Heart right ventricle (tissue), 16 donors: ENCODE measurements at regions not wholly inside any gene's neighbourhood (a gene's known extent, or its start where the extent isn't known, plus 50 kb on each side); places are given as distances from the start of the nearest gene placed in this dataset.
A peak's percentile ranks its signal among the peaks of the same experiment; 100 is the strongest.

Source experiments
- ATAC-seq, 8 donors: fragments of 200-7000 bp; cut with Tn5 transposase; one replicate each; pipeline ENCODE4 v1.9.1; 2020; ENCODE audit warnings: mild to moderate bottlenecking in 8 of 8, moderate library complexity in 8 of 8, moderate number of reproducible peaks in 1 of 8
- DNase-seq, 2 donors: peaks; one replicate each; pipeline ENCODE4 v3.0.0-alpha.2; 2020
- H3K27ac ChIP-seq, 10 donors: fragments of 200-600 bp; sonication (generic) in 2 of 10; one replicate each; pipeline versions ENCODE4 v1.5.0 to v1.8.0; 2020 to 2022; ENCODE audit warnings: mild to moderate bottlenecking in 3 of 10
- H3K27me3 ChIP-seq, 7 donors: fragments of 200-600 bp; one replicate each; pipeline ENCODE4 v1.8.0; 2021 to 2022; ENCODE audit warnings: mild to moderate bottlenecking in 2 of 7
- H3K36me3 ChIP-seq, 9 donors: fragments of 200-600 bp; sonication (generic) in 1 of 9; one replicate each; pipeline versions ENCODE4 v1.5.0 to v1.8.0; 2020 to 2022; ENCODE audit warnings: mild to moderate bottlenecking in 2 of 9
- H3K4me1 ChIP-seq, 9 donors: fragments of 200-600 bp; sonication (generic) in 1 of 9; one replicate each; pipeline versions ENCODE4 v1.5.0 to v1.8.0; 2020 to 2022; ENCODE audit warnings: mild to moderate bottlenecking in 4 of 9
- H3K4me3 ChIP-seq, 10 donors: fragments of 200-600 bp; sonication (generic) in 2 of 10; one replicate each; pipeline versions ENCODE4 v1.5.0 to v1.8.0; 2020 to 2022; ENCODE audit warnings: mild to moderate bottlenecking in 7 of 10, moderate library complexity in 2 of 10
- H3K9me3 ChIP-seq, 11 donors: fragments of 200-600 bp in 10 of 11; sonication (generic) in 2 of 11; one replicate each; pipeline versions ENCODE4 v1.5.0 to v1.8.0; 2013 to 2022; ENCODE audit warnings: mild to moderate bottlenecking in 2 of 11, control low read depth in 1 of 11, moderate library complexity in 1 of 11
- CTCF ChIP-seq, 9 donors: fragments of 200-600 bp; sonication (generic) in 2 of 9; IDR thresholded peaks; one replicate each; pipeline versions ENCODE4 v1.5.0 to v1.8.0; 2021 to 2022; ENCODE audit warnings: antibody characterized with exemption in 9 of 9, mild to moderate bottlenecking in 5 of 9, moderate library complexity in 1 of 9
- WGBS, 2 donors: extraction: QIAGEN DNeasy Blood & Tissue Kit; methylation state at CpG; one replicate each; pipeline ENCODE4 v1.1.7; 2013; ENCODE audit warnings: inconsistent platforms in 1 of 2; 5-methylcytosine and 5-hydroxymethylcytosine counted together
- intact Hi-C, 10 donors: fragments of 100-400 bp; cut with DNase I; formaldehyde crosslinking; loops; one replicate each; pipeline versions ENCODE4 v1.11.1 to v1.14.2; 2022
- donor health status: Arrhythmogenic right ventricular cardiomyopathy.
- donor health status: ischemic (EF 13 %, LVEDD 7.1; RV severe dilation, severe dysfunction).
- donor health status: healthy with polysubstance abuse.
- donor health status: DM: no; HTN: yes; CAD: no.
- donor health status: DM: no; HTN: no; CAD: no.
- donor health status: ischemic (EF 25% LVEDD 6.9; RV normal size, moderate dysfunction).
- donor health status: ischemic (EF 25% LVEDD 5.7; RV mildly dilated, moderate dysfunction).
- donor health status: healthy.
- donor health status: DM: yes; HTN: yes; CAD: no.
- donor health status: Ischemic cardiomyopathy.
- donor health status: ischemic (EF 35%, LVEDD 5.7; RV mildly dilated, moderate dysfunction).
- donor health status: nonischemic (EF 11% LVEDD 7.7; RV severe dilation, severe dysfunction).
- donor health status: DM: yes; HTN: yes; CAD: no.
- donor health status: PGD.
- donor health status: ischemic (EF 29% LVEDD 5.4; RV normal size, mild dysfunction).
- donor health status: nonischemic (EF 23%, LVEDD 6.1; RV moderate dilation, normal function).

- peak in 2 of 8 donors; percentile 60 to 61 for ATAC-seq
- Histone ChIP-seq H3K4me1 (peaks cover 0 to 12% (median 4%) of the 10 kb centered on the region in 9 donors), H3K36me3 (no peaks in the 10 kb centered on the region), H3K4me3 (no peak overlapping the region), H3K9me3 (peaks cover 0 to 8% (median 0%) of the 10 kb centered on the region in 11 donors), H3K27ac (no peak overlapping the region), H3K27me3 (no peaks in the 10 kb centered on the region)
- WGBS, 2 donors = 54 to 58% methylated on average over 2 of the region's 2 CpGs
- no peak for DNase-seq
- no peak for TF ChIP-seq CTCF (IDR thresholded peaks at IDR 0.05)
- intact Hi-C loops = no loop called here
These were observed 59.9 kb upstream of the CDC42BPA start for GRCh38 chr1:227378181-227378580.

GRCh38 chr1:227374846-227375245 lies 56.6 kb upstream of the CDC42BPA start:
- Histone ChIP-seq H3K27me3 (no peaks in the 10 kb centered on the region), H3K27ac (no peak overlapping the region), H3K9me3 (peaks cover 0 to 4% (median 0%) of the 10 kb centered on the region in 11 donors), H3K4me1 (peaks cover 0 to 12% (median 4%) of the 10 kb centered on the region in 9 donors), H3K4me3 (no peak overlapping the region), H3K36me3 (no peaks in the 10 kb centered on the region)
- DNase-seq (no peak), ATAC-seq (no peak)
- WGBS, 2 donors = 83 to 95% methylated on average over 1 of the region's 1 CpG
- intact Hi-C loops = no loop called here
- TF ChIP-seq CTCF (IDR thresholded peaks at IDR 0.05) = no peak

GRCh38 chr1:227372726-227373130 lies 54.4 kb upstream of the CDC42BPA start:
- TF ChIP-seq CTCF (IDR thresholded peaks at IDR 0.05) = no peak
- Histone ChIP-seq H3K27ac (no peak overlapping the region), H3K27me3 (no peaks in the 10 kb centered on the region), H3K4me1 (peaks cover 0 to 4% (median 0%) of the 10 kb centered on the region in 9 donors), H3K36me3 (no peaks in the 10 kb centered on the region), H3K4me3 (no peak overlapping the region), H3K9me3 (no peaks in the 10 kb centered on the region)
- intact Hi-C loops = no loop called here
- no peak for ATAC-seq
- DNase-seq = no peak
- 90 to 98% methylated on average over 1 of the region's 1 CpG for WGBS, 2 donors

- Histone ChIP-seq H3K9me3 (peaks cover 0 to 2% (median 0%) of the 10 kb centered on the region in 11 donors), H3K4me3 (no peak overlapping the region), H3K4me1 (peaks cover 0 to 4% (median 0%) of the 10 kb centered on the region in 9 donors), H3K27ac (no peak overlapping the region), H3K27me3 (no peaks in the 10 kb centered on the region), H3K36me3 (no peaks in the 10 kb centered on the region)
- intact Hi-C loops = no loop called here
- no peak for TF ChIP-seq CTCF (IDR thresholded peaks at IDR 0.05)
- WGBS, 2 donors = 86 to 87% methylated on average over 10 of the region's 10 CpGs
- no peak for DNase-seq
- ATAC-seq = no peak
These were observed 52.4 kb upstream of the CDC42BPA start for GRCh38 chr1:227370533-227371254.
